ENCODE measurements at regions not wholly inside any gene's neighbourhood (a gene's known extent, or its start where the extent isn't known, plus 50 kb on each side); places are given as distances from the start of the nearest gene placed in this dataset.
"Not testable (repeated sequence)": the region's sequence is repeated elsewhere in the genome, so short reads cannot be mapped to it uniquely, and the experiment has no call there.

GRCh38 chr13:83730674-83731073 is 151.6 kb downstream of the SLITRK1 start:
- no peak for DNase-seq

DNA sequence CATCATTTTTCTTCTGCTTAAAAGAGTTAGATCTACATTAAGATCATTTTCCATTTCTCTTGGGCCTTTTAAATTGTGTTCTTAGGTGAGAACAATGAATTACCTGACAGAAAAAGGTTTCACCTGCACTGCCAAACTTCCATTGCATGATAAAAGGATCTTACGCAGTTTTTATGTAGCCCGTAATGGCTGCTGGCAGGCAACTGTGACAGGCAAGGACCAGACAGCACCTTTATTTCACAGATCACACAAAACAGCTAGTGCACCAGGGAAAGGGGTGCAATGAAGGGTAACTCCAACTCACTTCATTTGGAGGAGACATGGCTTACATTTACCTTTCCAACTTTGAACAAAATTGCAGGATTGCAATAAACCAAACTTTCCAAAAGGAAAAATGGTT is 159.8 kb downstream of the SLITRK1 start:
- no peak for DNase-seq

- no peak for DNase-seq
Observed at GRCh38 chr13:83716121-83716520, 166.2 kb downstream of the SLITRK1 start.

- DNase-seq, result no peak
Observed at GRCh38 chr13:83714236-83714635, 168.0 kb downstream of the SLITRK1 start.

DNA sequence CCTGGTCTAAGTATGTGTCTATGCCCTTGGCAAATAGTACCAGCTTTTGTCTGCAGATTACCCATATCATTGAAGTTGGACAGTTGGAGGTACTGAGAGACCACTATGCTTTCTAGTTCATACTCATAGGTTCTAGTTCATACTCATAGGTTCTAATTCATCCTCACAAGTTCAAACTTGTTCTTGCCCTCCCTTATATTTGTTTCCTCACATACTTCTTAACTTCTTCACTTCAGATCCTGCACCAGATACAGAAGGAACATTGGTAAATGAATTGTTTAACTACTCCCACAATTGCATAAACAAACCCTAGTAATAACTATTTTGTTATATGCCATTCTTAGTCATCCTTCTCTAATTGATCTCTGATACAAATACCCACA is 172.2 kb downstream of the SLITRK1 start:
- no peak for DNase-seq

DNA sequence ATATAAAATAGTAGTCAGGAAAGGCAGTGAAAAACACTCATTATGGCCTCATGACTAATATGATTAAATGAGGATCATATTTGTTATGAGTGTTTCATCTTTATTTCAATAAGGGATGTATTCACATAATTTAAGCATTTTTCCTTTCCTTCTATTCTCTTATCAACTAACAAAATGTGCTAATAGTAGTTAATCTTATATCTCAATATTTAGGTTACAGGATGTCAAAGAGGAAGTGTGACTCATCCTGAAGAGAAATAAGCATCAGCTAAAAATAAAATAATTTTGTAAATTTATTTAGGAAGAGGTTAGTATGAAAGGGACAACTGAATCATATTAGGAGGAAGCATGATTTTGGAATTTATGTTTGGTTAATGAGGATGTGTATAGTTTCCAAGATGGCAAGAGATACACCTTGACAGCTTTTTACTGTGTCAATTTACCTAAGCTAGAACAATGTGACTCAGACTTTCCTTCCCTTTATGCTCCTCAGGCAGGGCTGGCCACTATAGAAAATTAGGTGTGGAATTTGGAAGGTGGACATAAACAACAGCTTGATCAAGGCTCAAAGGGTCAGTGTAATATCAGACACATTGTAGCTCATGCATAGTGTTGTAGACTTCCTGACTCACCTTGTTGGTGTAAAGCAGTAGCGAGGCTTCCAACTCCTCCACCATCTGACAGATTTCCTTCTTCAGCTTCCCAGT is 172.7 kb downstream of the SLITRK1 start:
- no peak for DNase-seq

DNA sequence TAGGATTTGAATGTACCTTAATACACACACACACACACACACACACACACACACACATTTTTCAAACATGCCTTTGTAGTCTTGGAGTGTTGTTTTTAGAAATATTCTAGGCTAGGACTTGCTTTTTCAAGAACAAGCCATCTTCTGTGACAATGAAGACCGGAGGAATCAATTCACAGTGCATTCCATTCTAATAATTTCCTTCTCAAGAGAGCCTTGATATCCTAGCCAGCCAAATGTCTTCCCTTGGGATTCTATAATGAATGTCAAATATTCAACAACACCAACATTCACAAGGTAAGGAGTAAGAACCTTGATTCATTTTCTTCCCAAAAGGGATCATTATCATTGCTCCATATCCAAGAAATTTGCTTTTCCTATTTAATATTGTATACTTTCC is 180.3 kb downstream of the SLITRK1 start:
- no peak for DNase-seq

GRCh38 chr13:83692800-83693199 is 189.5 kb downstream of the SLITRK1 start:
- DNase-seq, result no peak

DNA sequence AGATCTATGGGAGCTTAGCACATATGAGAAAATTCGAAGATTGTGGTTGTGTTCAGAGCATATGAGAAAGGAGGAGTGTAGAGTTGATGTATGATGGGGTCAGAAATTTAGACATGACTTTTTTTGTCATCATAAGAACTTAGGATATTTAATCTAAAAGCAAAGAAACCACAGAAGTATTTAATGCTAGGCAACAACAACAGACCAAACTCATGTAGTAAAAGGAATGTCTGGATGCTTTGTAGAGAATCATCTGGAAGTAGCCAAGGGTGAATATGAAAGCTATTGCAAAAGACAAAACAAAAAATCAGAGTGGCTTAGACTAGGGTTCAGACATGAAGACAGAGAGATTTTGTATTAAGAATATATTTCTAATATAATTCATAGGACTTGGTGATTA is 190.3 kb downstream of the SLITRK1 start:
- no peak for DNase-seq

GRCh38 chr13:83681547-83681946 is 200.7 kb downstream of the SLITRK1 start:
- no peak for DNase-seq

GRCh38 chr13:83677985-83678384 is 204.3 kb downstream of the SLITRK1 start:
- no peak for DNase-seq

- DNase-seq, result no peak
Observed at GRCh38 chr13:83672612-83673011, 209.7 kb downstream of the SLITRK1 start.

DNA sequence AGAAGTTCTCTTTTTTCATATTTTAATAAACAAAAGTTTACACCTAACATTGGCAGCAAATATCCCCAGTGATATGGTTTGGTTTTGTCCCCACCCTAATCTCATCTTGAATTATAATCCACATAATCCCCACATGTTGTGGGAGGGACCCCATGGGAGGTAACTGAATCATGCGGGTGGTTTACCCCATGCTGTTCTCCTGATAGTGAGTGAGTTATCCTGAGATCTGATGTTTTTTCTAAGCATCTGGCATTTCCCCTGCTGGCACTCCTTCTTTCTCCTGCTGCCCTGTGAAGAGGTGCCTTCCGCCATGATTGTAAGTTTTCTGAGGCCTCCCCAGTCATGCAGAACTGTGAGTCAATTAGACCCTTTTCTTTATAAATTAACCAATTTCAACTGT is 214.7 kb downstream of the SLITRK1 start:
- DNase-seq, result no peak

DNA sequence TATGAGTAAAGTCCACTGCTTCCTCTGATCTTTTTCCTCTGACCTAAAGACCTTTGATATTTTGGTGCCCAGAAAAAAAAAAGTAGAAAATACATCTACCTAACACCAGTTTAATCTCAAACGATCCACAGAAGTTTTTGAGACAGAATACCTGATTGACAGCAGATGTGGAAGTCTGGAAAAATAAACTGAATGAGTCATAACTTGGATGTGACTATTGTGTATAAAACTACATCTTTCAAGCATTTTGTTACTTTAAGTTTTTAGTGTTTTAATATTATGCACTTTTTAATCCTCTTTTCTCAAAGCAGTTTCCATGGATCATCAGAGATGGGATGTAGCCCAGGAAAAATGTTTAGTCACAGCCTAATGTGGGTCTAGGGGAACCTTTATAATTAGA is 216.1 kb downstream of the SLITRK1 start:
- DNase-seq, result no peak

DNA sequence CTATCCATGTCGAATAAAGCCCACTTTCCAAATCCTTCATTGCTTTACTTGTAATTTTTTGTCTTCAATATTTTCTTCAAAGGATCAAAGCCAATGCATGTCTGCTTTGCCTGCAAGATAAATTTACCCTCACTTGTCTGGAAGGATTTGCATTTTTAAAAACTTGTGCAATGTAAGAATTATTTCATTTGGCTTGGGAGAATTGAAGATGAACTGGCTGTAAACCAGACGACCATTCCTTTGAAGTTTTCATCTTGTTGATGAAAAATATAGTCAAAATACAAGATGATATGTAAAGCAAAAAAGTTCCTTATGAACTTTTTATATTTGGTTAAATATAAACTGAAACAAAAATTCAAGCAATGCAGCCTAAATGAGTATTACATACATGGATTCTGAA is 225.0 kb downstream of the SLITRK1 start:
- DNase-seq, result no peak

DNA sequence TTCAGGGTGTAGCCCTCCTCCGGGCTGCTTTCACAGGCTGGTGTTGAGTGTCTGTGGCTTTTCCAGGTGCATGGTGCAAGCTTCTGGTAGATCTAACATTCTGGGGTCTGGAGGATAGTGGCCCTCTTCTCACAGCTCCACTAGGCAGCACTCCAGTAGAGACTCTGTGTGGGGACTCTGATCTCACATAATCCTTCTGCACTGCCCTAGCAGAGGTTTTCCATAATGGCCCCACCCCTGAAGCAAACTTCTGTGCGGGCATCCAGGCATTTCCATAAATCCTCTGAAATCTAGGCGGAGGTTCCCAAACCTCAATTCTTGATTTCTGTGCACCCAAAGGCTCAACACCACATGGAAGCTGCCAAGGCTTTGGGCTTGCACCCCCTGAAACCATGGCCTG is 239.7 kb downstream of the SLITRK1 start:
- not testable (repeated sequence) for DNase-seq

DNA sequence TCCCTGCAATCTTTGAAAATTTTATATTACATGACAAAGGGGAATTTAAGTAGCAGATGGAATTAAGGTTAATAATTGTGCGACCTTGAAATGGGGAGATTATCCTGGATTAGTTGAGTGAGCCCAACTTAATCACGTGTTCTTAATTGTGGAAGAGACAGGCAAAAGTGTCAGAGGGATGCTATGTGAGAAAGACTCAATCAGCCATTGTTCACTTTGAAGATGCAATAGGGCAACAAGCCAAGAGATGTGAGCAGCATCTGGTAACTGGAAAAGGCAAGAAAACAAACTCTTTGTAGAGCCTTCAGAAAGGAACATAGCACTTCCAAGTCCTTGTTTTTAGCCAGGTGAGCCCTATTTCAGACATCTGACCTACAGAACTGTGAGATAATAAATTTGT is 247.7 kb downstream of the SLITRK1 start:
- peak in 21 of 56 donors; percentile 2 to 73 (median 20) for DNase-seq

DNA sequence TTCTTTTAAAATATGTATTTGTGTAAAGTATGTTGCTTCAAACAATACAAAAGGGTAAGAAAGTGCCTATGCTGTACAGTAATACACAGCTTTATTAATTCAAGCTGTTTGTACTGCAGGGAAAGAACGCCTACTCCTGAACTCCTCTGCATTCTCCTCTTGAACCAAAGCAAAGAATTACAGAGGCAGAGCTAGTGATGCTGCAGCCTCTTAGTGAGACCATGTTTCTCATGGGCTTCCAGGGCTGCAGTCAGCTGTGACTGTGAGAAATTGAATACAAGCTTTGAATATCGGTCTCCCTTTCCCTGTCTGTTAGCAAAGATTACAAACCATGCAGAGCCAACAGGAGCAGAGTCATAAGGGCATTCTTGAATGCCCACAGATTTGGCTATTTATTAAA is 248.5 kb downstream of the SLITRK1 start:
- peak in 3 of 56 donors; percentile 4 to 12 (median 5) for DNase-seq

GRCh38 chr13:83622422-83622784 is 259.9 kb downstream of the SLITRK1 start:
- no peak for DNase-seq

- DNase-seq, result no peak
Observed at GRCh38 chr13:83621765-83622421, 260.4 kb downstream of the SLITRK1 start.

- no peak for DNase-seq
Observed at GRCh38 chr13:83620530-83621220, 261.6 kb downstream of the SLITRK1 start.

GRCh38 chr13:83618966-83619365 is 263.3 kb downstream of the SLITRK1 start:
- no peak for DNase-seq

GRCh38 chr13:83613524-83613923 is 268.8 kb downstream of the SLITRK1 start:
- no peak for DNase-seq
